Astrocyte of the spinal cord (primary cell): ENCODE measurements at regions not wholly inside any gene's neighbourhood (a gene's known extent, or its start where the extent isn't known, plus 50 kb on each side); places are given as distances from the start of the nearest gene placed in this dataset.

Source experiments
- DNase-seq: peaks from one replicate; pipeline ENCODE4 v3.0.0; 2011; ENCODE audit warnings: low read depth, low spot score
- H3K4me3 ChIP-seq: 2 replicates; pipeline ENCODE4 v1.5.1; 2011; ENCODE audit warnings: low read depth, mild to moderate bottlenecking, low read length, moderate library complexity
- CTCF ChIP-seq: IDR thresholded peaks from 2 replicates; pipeline ENCODE4 v1.5.1; 2012; ENCODE audit warnings: low read depth, mild to moderate bottlenecking, low read length, inconsistent platforms
- in situ Hi-C: cut with HindIII; loops from 2 replicates; pipeline ENCODE4 v1.10.0; 2017; ENCODE audit warnings: low sequenced_read_pairs

- no peak overlapping the region for H3K4me3 ChIP-seq
- TF ChIP-seq CTCF: no peak
- no peak for DNase-seq
- in situ Hi-C loops: no loop called here
These were observed 972.5 kb upstream of the CELF2 start for GRCh38 chr10:10044922-10045764.

GRCh38 chr10:10045765-10046028 is 972.0 kb upstream of the CELF2 start:
- H3K4me3 ChIP-seq: no peak overlapping the region
- peak; percentile 10 for DNase-seq
- in situ Hi-C loops: no loop called here
- TF ChIP-seq CTCF: no peak

GRCh38 chr10:10047426-10047825 is 970.2 kb upstream of the CELF2 start:
- in situ Hi-C loops: no loop called here
- no peak for TF ChIP-seq CTCF
- no peak overlapping the region for H3K4me3 ChIP-seq
- no peak for DNase-seq

- no peak for TF ChIP-seq CTCF
- in situ Hi-C loops: no loop called here
These were observed 964.6 kb upstream of the CELF2 start for GRCh38 chr10:10053051-10053450.

GRCh38 chr10:10054466-10054865 is 963.2 kb upstream of the CELF2 start:
- DNase-seq: no peak
- no peak overlapping the region for H3K4me3 ChIP-seq
- no peak for TF ChIP-seq CTCF
- in situ Hi-C loops: no loop called here

More at GRCh38 chr10:10053051-10053450, 964.6 kb upstream of the CELF2 start:
- DNase-seq: no peak
- no peak overlapping the region for H3K4me3 ChIP-seq

- H3K4me3 ChIP-seq: no peak overlapping the region
- no peak for DNase-seq
- TF ChIP-seq CTCF: no peak
- in situ Hi-C loops: no loop called here
These were observed 961.8 kb upstream of the CELF2 start for GRCh38 chr10:10055656-10056442.
